ENCODE measurements at regions not wholly inside any gene's neighbourhood (a gene's known extent, or its start where the extent isn't known, plus 50 kb on each side); places are given as distances from the start of the nearest gene placed in this dataset.

DNA sequence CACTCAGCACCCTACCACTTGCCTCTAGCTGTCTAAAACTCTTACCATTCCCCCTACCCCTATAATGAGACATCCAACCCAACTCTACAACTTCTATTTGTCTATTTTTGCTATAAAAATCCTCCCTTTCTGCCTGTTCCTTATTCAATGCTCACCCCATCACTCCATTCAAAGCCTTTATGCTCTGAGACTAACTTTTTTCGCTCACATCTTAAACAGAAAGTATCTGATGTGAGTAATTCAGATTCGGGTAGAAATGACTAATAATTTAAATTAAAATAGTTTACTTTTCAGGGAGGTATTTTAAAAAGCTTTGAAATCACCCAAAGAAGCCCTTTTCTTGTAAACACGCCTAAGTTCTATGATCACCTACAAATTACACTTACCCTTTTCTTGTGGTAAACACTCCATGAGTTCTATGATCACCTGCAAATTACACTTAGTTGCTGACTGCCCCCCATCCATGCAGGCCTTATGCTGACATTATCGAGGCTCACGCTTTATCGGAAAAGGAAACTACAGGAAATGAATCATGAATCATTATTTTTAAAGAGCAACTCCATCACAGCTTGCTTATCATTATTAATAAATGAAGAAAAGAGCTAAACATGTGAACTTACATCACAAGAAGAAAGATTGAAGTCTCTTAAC lies 168.7 kb upstream of the PPP1R2C start:
- peaks cover 4% of the 10 kb centered on the region for H3K27me3 Mint-ChIP-seq
- H3K27me3 ChIP-seq (ENCODE audit: control insufficient read depth, insufficient read depth, low read length), result no peaks in the 10 kb centered on the region
- ATAC-seq (ENCODE audit: low read depth in 2 of 2) (peak; percentile 50 to 65), DNase-seq (peak in 2 of 3 donors; percentile 38 to 87)
- H3K4me1 Mint-ChIP-seq, result peaks cover 38 to 95% (median 72%) of the 10 kb centered on the region in 4 donors
- no peaks in the 10 kb centered on the region for H3K36me3 Mint-ChIP-seq
- H3K27ac ChIP-seq (ENCODE audit: insufficient read depth, low read length, poor library complexity, severe bottlenecking), result peak overlapping the region; percentile 86
- no peaks in the 10 kb centered on the region for H3K9me3 Mint-ChIP-seq
- peak overlapping the region; percentile 95 to 99 (median 97) for H3K27ac Mint-ChIP-seq
- H3K4me1 ChIP-seq (ENCODE audit: control insufficient read depth, insufficient read depth, low read length, poor library complexity, severe bottlenecking), result peaks cover 91% of the 10 kb centered on the region
- peak overlapping the region; percentile 69 for H3K4me3 ChIP-seq (ENCODE audit: low read depth, low read length)
- H3K36me3 ChIP-seq (ENCODE audit: control insufficient read depth, insufficient read depth, low read length), result no peaks in the 10 kb centered on the region
- H3K4me3 Mint-ChIP-seq, result peak overlapping the region; percentile 72 to 94 (median 78)
- H3K9me3 ChIP-seq (ENCODE audit: control insufficient read depth in 2 of 2, low read length in 2 of 2), result no peaks in the 10 kb centered on the region

DNA sequence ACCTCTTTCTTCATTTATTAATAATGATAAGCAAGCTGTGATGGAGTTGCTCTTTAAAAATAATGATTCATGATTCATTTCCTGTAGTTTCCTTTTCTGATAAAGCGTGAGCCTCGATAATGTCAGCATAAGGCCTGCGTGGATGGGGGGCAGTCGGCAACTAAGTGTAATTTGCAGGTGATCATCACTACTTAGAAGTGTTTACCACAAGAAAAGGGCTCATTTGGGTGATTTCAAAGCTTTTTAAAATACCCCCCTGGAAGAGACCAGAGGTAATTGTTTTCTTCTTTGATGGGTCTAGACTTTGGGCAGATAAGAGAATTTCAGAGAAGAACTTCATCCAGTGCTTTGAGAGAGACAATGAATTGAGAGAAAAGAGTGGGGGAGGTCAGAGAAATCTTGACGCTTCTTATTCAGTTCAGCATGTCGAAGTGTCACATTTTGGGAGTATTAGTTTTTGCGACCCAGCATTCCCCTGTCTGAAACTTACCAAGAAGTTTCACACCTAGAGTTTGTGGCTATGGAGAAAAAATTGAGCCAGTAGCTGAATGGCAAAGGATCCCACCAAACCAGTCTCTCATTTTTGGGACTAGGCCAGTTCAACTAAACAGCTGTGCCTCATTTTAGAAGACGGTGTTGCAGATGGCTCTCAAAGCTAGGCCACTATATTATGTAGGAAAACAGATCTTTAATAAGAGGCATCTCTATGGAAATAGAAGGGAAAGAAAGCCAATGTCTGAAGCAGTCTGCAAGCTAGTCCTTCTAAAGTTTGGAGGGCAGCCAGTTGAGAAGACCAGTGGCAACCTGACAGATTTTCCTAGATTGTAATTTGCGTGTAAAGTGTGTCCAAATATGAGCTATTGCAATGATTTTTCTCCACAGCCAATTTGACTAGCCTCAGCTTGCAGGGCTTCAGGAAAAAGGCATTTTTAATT lies 171.0 kb upstream of the PPP1R2C start:
- H3K27ac ChIP-seq (ENCODE audit: insufficient read depth, low read length, poor library complexity, severe bottlenecking), result peak overlapping the region; percentile 86
- peak; percentile 36 to 96 (median 61) for DNase-seq
- peak; percentile 68 to 69 for ATAC-seq (ENCODE audit: low read depth in 2 of 2)
- Mint-ChIP-seq H3K36me3 (no peaks in the 10 kb centered on the region), H3K4me1 (peaks cover 35 to 86% (median 62%) of the 10 kb centered on the region in 4 donors), H3K27ac (peak overlapping the region; percentile 95 to 99 (median 97)), H3K9me3 (peaks cover 0 to 5% (median 0%) of the 10 kb centered on the region in 7 donors), H3K27me3 (peaks cover 4% of the 10 kb centered on the region), H3K4me3 (peak overlapping the region; percentile 57 to 89 (median 78))
- H3K4me1 ChIP-seq (ENCODE audit: control insufficient read depth, insufficient read depth, low read length, poor library complexity, severe bottlenecking), result peaks cover 76% of the 10 kb centered on the region
- no peaks in the 10 kb centered on the region for H3K36me3 ChIP-seq (ENCODE audit: control insufficient read depth, insufficient read depth, low read length)
- no peaks in the 10 kb centered on the region for H3K27me3 ChIP-seq (ENCODE audit: control insufficient read depth, insufficient read depth, low read length)
- H3K9me3 ChIP-seq (ENCODE audit: control insufficient read depth in 2 of 2, low read length in 2 of 2), result peaks cover 0 to 4% of the 10 kb centered on the region in 2 experiments
- H3K4me3 ChIP-seq (ENCODE audit: low read depth, low read length), result peak overlapping the region; percentile 69

DNA sequence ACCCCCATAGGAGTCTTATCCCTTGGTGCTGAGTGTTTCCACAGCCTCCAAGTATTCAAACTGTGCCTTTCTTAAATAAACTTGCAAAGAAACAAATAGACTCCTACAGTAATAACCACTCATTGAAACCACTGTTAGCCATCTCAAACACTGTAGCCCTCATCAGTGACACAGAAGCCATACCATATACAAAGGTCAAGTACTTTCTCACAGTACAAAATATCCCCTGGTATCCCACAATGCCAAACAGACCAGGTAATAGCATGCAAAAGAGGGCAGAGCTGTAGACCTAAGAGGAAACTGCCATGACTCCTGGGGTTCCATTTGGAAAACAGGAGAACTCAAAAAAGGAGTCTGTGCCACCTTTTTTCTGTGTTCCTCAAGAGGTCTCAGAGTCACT lies 173.8 kb upstream of the PPP1R2C start:
- Mint-ChIP-seq H3K4me1 (peaks cover 29 to 82% (median 50%) of the 10 kb centered on the region in 4 donors), H3K27ac (peak overlapping the region; percentile 86 to 97 (median 87)), H3K36me3 (no peaks in the 10 kb centered on the region), H3K4me3 (peak overlapping the region; percentile 38 to 77 (median 51)), H3K9me3 (peaks cover 0 to 6% (median 0%) of the 10 kb centered on the region in 7 donors), H3K27me3 (peaks cover 4% of the 10 kb centered on the region)
- DNase-seq, result peak in 1 of 3 donors; percentile 50
- Histone ChIP-seq H3K4me1 (ENCODE audit: control insufficient read depth, insufficient read depth, low read length, poor library complexity, severe bottlenecking) (peaks cover 69% of the 10 kb centered on the region), H3K27ac (ENCODE audit: insufficient read depth, low read length, poor library complexity, severe bottlenecking) (peak overlapping the region; percentile 86), H3K27me3 (ENCODE audit: control insufficient read depth, insufficient read depth, low read length) (no peaks in the 10 kb centered on the region), H3K9me3 (ENCODE audit: control insufficient read depth in 2 of 2, low read length in 2 of 2) (peaks cover 0 to 6% of the 10 kb centered on the region in 2 experiments), H3K4me3 (ENCODE audit: low read depth, low read length) (peak overlapping the region; percentile 28), H3K36me3 (ENCODE audit: control insufficient read depth, insufficient read depth, low read length) (no peaks in the 10 kb centered on the region)
- no peak for ATAC-seq (ENCODE audit: low read depth in 2 of 2)

DNA sequence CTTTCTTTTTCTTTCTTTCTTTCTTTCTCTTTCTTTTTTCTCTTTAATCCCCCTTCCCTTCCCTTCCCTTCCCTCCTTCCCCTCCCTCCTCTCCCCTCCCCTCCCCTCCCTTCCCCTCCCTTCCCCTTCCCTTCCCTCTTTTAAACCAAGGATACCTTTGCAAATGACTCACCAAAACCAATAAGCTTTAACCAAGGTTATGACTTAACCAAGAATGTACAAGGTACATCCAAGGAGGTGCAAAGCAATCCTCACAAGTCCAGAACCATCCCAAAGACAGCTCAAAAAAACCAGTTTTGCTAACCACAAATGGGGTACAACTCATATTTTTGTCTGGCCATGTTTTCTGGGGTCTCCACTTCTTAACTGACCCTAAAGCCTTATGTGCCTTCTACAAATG lies 174.7 kb upstream of the PPP1R2C start:
- no peak for DNase-seq
- peaks cover 62% of the 10 kb centered on the region for H3K4me1 ChIP-seq (ENCODE audit: control insufficient read depth, insufficient read depth, low read length, poor library complexity, severe bottlenecking)
- H3K36me3 ChIP-seq (ENCODE audit: control insufficient read depth, insufficient read depth, low read length), result no peaks in the 10 kb centered on the region
- no peak for ATAC-seq (ENCODE audit: low read depth in 2 of 2)
- H3K36me3 Mint-ChIP-seq, result no peaks in the 10 kb centered on the region
- H3K27me3 ChIP-seq (ENCODE audit: control insufficient read depth, insufficient read depth, low read length), result no peaks in the 10 kb centered on the region
- peak overlapping the region; percentile 86 for H3K27ac ChIP-seq (ENCODE audit: insufficient read depth, low read length, poor library complexity, severe bottlenecking)
- H3K27me3 Mint-ChIP-seq, result peaks cover 4% of the 10 kb centered on the region
- peaks cover 23 to 75% (median 42%) of the 10 kb centered on the region in 4 donors for H3K4me1 Mint-ChIP-seq
- peak overlapping the region in 2 of 3 donors; percentile 74 to 94 for H3K27ac Mint-ChIP-seq
- no peak overlapping the region for H3K4me3 ChIP-seq (ENCODE audit: low read depth, low read length)
- H3K9me3 Mint-ChIP-seq, result peaks cover 0 to 6% (median 0%) of the 10 kb centered on the region in 7 donors
- H3K9me3 ChIP-seq (ENCODE audit: control insufficient read depth in 2 of 2, low read length in 2 of 2), result peaks cover 0 to 6% of the 10 kb centered on the region in 2 experiments
- peak overlapping the region in 2 of 4 donors; percentile 51 to 71 for H3K4me3 Mint-ChIP-seq

DNA sequence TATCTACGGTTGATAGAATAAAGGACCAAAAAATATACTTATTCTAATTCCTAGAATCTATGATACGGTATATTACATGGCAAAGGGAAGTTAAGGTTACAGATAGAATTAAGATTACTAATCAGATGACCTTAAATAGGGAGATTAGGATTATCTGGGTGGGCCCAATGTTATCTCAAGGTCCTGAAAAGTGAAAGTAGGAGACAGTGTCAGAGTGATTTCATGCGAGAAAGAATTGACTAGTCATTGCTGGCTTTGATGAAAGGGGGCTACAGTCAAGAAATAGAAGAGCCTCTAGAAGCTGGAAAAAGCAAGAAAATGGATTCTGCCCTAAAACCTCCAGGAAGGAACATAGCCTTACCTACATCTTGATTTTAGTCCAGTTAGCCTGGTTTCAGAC lies 176.9 kb upstream of the PPP1R2C start:
- H3K4me3 ChIP-seq (ENCODE audit: low read depth, low read length), result peak overlapping the region; percentile 48
- no peaks in the 10 kb centered on the region for H3K27me3 ChIP-seq (ENCODE audit: control insufficient read depth, insufficient read depth, low read length)
- DNase-seq (no peak), ATAC-seq (ENCODE audit: low read depth in 2 of 2) (no peak)
- H3K36me3 Mint-ChIP-seq, result peaks cover 2% of the 10 kb centered on the region
- peak overlapping the region in 3 of 4 donors; percentile 7 to 70 (median 30) for H3K4me3 Mint-ChIP-seq
- H3K27ac ChIP-seq (ENCODE audit: insufficient read depth, low read length, poor library complexity, severe bottlenecking), result peak overlapping the region; percentile 41
- H3K27ac Mint-ChIP-seq, result peak overlapping the region; percentile 36 to 92 (median 85)
- peaks cover 13 to 52% (median 25%) of the 10 kb centered on the region in 4 donors for H3K4me1 Mint-ChIP-seq
- no peaks in the 10 kb centered on the region for H3K36me3 ChIP-seq (ENCODE audit: control insufficient read depth, insufficient read depth, low read length)
- H3K4me1 ChIP-seq (ENCODE audit: control insufficient read depth, insufficient read depth, low read length, poor library complexity, severe bottlenecking), result peaks cover 39% of the 10 kb centered on the region
- peaks cover 0 to 6% of the 10 kb centered on the region in 2 experiments for H3K9me3 ChIP-seq (ENCODE audit: control insufficient read depth in 2 of 2, low read length in 2 of 2)
- peaks cover 0 to 8% (median 0%) of the 10 kb centered on the region in 7 donors for H3K9me3 Mint-ChIP-seq
- no peaks in the 10 kb centered on the region for H3K27me3 Mint-ChIP-seq

DNA sequence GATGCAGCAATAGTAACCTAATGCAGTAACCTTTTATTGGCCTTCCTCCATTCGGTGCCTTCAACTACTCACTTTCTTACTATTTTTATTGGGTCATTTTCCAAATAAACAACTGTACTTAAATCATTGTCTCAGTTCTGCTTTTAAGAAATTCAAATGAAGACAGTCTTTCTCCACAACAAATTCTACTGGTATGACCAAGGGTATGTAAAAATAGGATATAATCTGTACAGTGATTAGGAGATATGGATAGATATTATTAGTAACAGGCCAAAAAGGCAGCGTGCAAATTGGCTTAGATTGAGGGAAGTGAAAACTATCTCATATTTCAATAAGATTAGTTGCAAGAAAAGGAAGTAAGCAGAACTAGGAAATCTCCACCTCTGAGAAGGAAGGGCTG lies 177.4 kb upstream of the PPP1R2C start:
- peaks cover 0 to 6% of the 10 kb centered on the region in 2 experiments for H3K9me3 ChIP-seq (ENCODE audit: control insufficient read depth in 2 of 2, low read length in 2 of 2)
- peak overlapping the region; percentile 51 for H3K27ac ChIP-seq (ENCODE audit: insufficient read depth, low read length, poor library complexity, severe bottlenecking)
- Mint-ChIP-seq H3K4me1 (peaks cover 13 to 48% (median 24%) of the 10 kb centered on the region in 4 donors), H3K4me3 (peak overlapping the region in 3 of 4 donors; percentile 30 to 70 (median 44)), H3K27me3 (no peaks in the 10 kb centered on the region), H3K9me3 (peaks cover 0 to 13% (median 0%) of the 10 kb centered on the region in 7 donors), H3K27ac (peak overlapping the region; percentile 11 to 36 (median 21)), H3K36me3 (peaks cover 6% of the 10 kb centered on the region)
- H3K36me3 ChIP-seq (ENCODE audit: control insufficient read depth, insufficient read depth, low read length), result no peaks in the 10 kb centered on the region
- peaks cover 35% of the 10 kb centered on the region for H3K4me1 ChIP-seq (ENCODE audit: control insufficient read depth, insufficient read depth, low read length, poor library complexity, severe bottlenecking)
- H3K27me3 ChIP-seq (ENCODE audit: control insufficient read depth, insufficient read depth, low read length), result no peaks in the 10 kb centered on the region
- ATAC-seq (ENCODE audit: low read depth in 2 of 2) (no peak), DNase-seq (no peak)
- peak overlapping the region; percentile 48 for H3K4me3 ChIP-seq (ENCODE audit: low read depth, low read length)

DNA sequence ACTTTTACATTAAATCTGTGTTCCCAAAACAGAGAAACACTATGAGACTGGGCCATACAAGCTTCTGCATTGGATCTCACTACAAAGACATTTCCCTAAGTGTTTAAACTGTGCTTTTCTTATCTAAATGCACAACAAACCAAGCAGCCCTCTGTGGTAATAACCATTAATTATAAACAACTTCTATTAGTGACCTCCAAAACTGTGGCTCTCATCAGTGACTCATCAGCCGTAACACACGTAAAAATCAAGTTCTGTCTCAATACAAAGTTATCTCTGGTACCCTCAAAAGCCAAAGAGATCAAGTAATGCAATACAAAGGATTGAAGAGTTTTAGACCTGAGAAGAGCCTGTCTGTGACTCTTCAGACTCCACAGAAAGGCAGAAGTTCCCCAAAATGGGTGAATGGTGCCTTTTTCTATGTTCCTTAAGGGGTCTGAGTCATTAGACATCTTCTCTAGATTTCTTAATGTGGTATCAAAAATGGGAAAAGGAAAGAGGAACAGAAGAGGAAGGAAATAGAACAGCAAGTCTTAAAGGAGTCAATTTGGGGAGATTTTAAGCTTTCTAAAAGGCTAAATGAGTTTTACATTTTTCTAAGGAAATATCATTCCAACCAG lies 189.8 kb upstream of the PPP1R2C start:
- H3K27me3 Mint-ChIP-seq, result no peaks in the 10 kb centered on the region
- H3K27ac ChIP-seq (ENCODE audit: insufficient read depth, low read length, poor library complexity, severe bottlenecking), result no peak overlapping the region
- no peak for ATAC-seq (ENCODE audit: low read depth in 2 of 2)

More for the DNA sequence above, 189.8 kb upstream of the PPP1R2C start:
- no peak for DNase-seq
- H3K36me3 Mint-ChIP-seq, result no peaks in the 10 kb centered on the region
- H3K27ac Mint-ChIP-seq, result peak overlapping the region in 1 of 3 donors; percentile 5
- peaks cover 0 to 8% (median 0%) of the 10 kb centered on the region in 7 donors for H3K9me3 Mint-ChIP-seq
- H3K9me3 ChIP-seq (ENCODE audit: control insufficient read depth in 2 of 2, low read length in 2 of 2), result peaks cover 0 to 2% of the 10 kb centered on the region in 2 experiments
- peaks cover 4 to 9% (median 5%) of the 10 kb centered on the region in 4 donors for H3K4me1 Mint-ChIP-seq
- no peaks in the 10 kb centered on the region for H3K27me3 ChIP-seq (ENCODE audit: control insufficient read depth, insufficient read depth, low read length)
- no peak overlapping the region for H3K4me3 Mint-ChIP-seq
- no peaks in the 10 kb centered on the region for H3K36me3 ChIP-seq (ENCODE audit: control insufficient read depth, insufficient read depth, low read length)
- H3K4me3 ChIP-seq (ENCODE audit: low read depth, low read length), result no peak overlapping the region
- no peaks in the 10 kb centered on the region for H3K4me1 ChIP-seq (ENCODE audit: control insufficient read depth, insufficient read depth, low read length, poor library complexity, severe bottlenecking)
